Left lung (tissue), 4 donors: ENCODE measurements at regions not wholly inside any gene's neighbourhood (a gene's known extent, or its start where the extent isn't known, plus 50 kb on each side); places are given as distances from the start of the nearest gene placed in this dataset.
A peak's percentile ranks its signal among the peaks of the same experiment; 100 is the strongest.

Experiments
- ATAC-seq: fragments of 200-7000 bp; cut with Tn5 transposase; one replicate; pipeline ENCODE4 v1.9.1; 2020; ENCODE audit warnings: moderate library complexity
- DNase-seq, 4 donors: peaks; one replicate each; pipeline ENCODE4 v3.0.0-alpha.2; 2013 to 2020
- H3K27ac ChIP-seq, 2 donors: fragments of 200-600 bp; sonication (generic) in 1 of 2; one replicate each; pipeline versions ENCODE4 v1.5.0 to v1.8.0; 2020 to 2021
- H3K27me3 ChIP-seq, 2 donors: fragments of 200-600 bp; sonication (generic) in 1 of 2; one replicate each; pipeline versions ENCODE4 v1.5.0 to v1.8.0; 2020 to 2021
- H3K36me3 ChIP-seq, 2 donors: fragments of 200-600 bp; sonication (generic) in 1 of 2; one replicate each; pipeline versions ENCODE4 v1.5.0 to v1.8.0; 2020 to 2021
- H3K4me1 ChIP-seq, 2 donors: fragments of 200-600 bp; one replicate each; pipeline ENCODE4 v1.8.0; 2021
- H3K4me3 ChIP-seq, 2 donors: fragments of 200-600 bp; sonication (generic) in 1 of 2; one replicate each; pipeline versions ENCODE4 v1.5.0 to v1.8.0; 2020 to 2021; ENCODE audit warnings: mild to moderate bottlenecking in 1 of 2
- H3K9me3 ChIP-seq, 2 donors: fragments of 200-600 bp; sonication (generic) in 1 of 2; one replicate each; pipeline versions ENCODE4 v1.5.0 to v1.8.0; 2020 to 2021
- CTCF ChIP-seq, 2 donors: fragments of 200-600 bp; sonication (generic) in 1 of 2; IDR thresholded peaks; one replicate each; pipeline versions ENCODE4 v1.5.0 to v1.8.0; 2021; ENCODE audit warnings: antibody characterized with exemption in 2 of 2
- intact Hi-C, 2 donors: fragments of 100-400 bp; cut with DNase I; formaldehyde crosslinking; loops; one replicate each; pipeline versions ENCODE4 v1.11.2 to v1.14.2; 2022
- donor health status: DM: no; HTN: yes; CAD: no.
- donor health status: DM: no; HTN: no; CAD: no.

GRCh38 chr9:107155244-107155817 is 127.7 kb upstream of the RAD23B start:
- no peak for ATAC-seq

GRCh38 chr9:107158321-107158720 is 124.8 kb upstream of the RAD23B start:
- H3K4me3 ChIP-seq, result no peak overlapping the region
- no peaks in the 10 kb centered on the region for H3K9me3 ChIP-seq
- intact Hi-C loops, result no loop called here
- ATAC-seq (peak; percentile 57), DNase-seq (peak in 1 of 4 donors; percentile 29)
- no peak overlapping the region for H3K27ac ChIP-seq
- H3K4me1 ChIP-seq, result no peaks in the 10 kb centered on the region
- H3K27me3 ChIP-seq, result no peaks in the 10 kb centered on the region
- peak in 1 of 2 donors; percentile 13 for TF ChIP-seq CTCF (IDR thresholded peaks at IDR 0.05)
- H3K36me3 ChIP-seq, result no peaks in the 10 kb centered on the region

More at GRCh38 chr9:107155244-107155817, 127.7 kb upstream of the RAD23B start:
- no peak for DNase-seq
- TF ChIP-seq CTCF (IDR thresholded peaks at IDR 0.05), result no peak
- Histone ChIP-seq H3K27ac (no peak overlapping the region), H3K27me3 (no peaks in the 10 kb centered on the region), H3K36me3 (no peaks in the 10 kb centered on the region), H3K4me1 (no peaks in the 10 kb centered on the region), H3K4me3 (no peak overlapping the region), H3K9me3 (peaks cover 0 to 4% of the 10 kb centered on the region in 2 donors)
- intact Hi-C loops, result no loop called here

- H3K27ac ChIP-seq, result no peak overlapping the region
- ATAC-seq (no peak), DNase-seq (no peak)
- no peaks in the 10 kb centered on the region for H3K9me3 ChIP-seq
- no peaks in the 10 kb centered on the region for H3K4me1 ChIP-seq
- H3K27me3 ChIP-seq, result no peaks in the 10 kb centered on the region
- no peak overlapping the region for H3K4me3 ChIP-seq
- TF ChIP-seq CTCF (IDR thresholded peaks at IDR 0.05), result no peak
- H3K36me3 ChIP-seq, result no peaks in the 10 kb centered on the region
- intact Hi-C loops, result no loop called here
Measured at GRCh38 chr9:107161338-107161737, 121.7 kb upstream of the RAD23B start.

GRCh38 chr9:107163370-107163769 is 119.7 kb upstream of the RAD23B start:
- DNase-seq (no peak), ATAC-seq (no peak)
- Histone ChIP-seq H3K4me3 (no peak overlapping the region), H3K9me3 (no peaks in the 10 kb centered on the region), H3K36me3 (no peaks in the 10 kb centered on the region), H3K27ac (no peak overlapping the region), H3K4me1 (no peaks in the 10 kb centered on the region), H3K27me3 (no peaks in the 10 kb centered on the region)
- no peak for TF ChIP-seq CTCF (IDR thresholded peaks at IDR 0.05)
- intact Hi-C loops, result no loop called here

- Histone ChIP-seq H3K4me1 (peaks cover 0 to 3% of the 10 kb centered on the region in 2 donors), H3K9me3 (no peaks in the 10 kb centered on the region), H3K27ac (no peak overlapping the region), H3K36me3 (no peaks in the 10 kb centered on the region), H3K4me3 (no peak overlapping the region), H3K27me3 (no peaks in the 10 kb centered on the region)
- TF ChIP-seq CTCF (IDR thresholded peaks at IDR 0.05), result no peak
- intact Hi-C loops, result no loop called here
- DNase-seq (no peak), ATAC-seq (no peak)
Measured at GRCh38 chr9:107169796-107170195, 113.3 kb upstream of the RAD23B start.
